DMS53 treated with DMSO at 0.1 percent for 48 hours (cell line): ENCODE measurements at regions not wholly inside any gene's neighbourhood (a gene's known extent, or its start where the extent isn't known, plus 50 kb on each side); places are given as distances from the start of the nearest gene placed in this dataset.
"Not testable (repeated sequence)": the region's sequence is repeated elsewhere in the genome, so short reads cannot be mapped to it uniquely, and the experiment has no call there.

Source experiments
- DNase-seq: peaks from one replicate; lab custom pipeline; 2025; ENCODE audit not compliant: unreplicated experiment; lab: John Stamatoyannopoulos, UW

- DNase-seq: no peak
Measured at GRCh38 chr1:29406814-29407213, 170.5 kb downstream of the PTPRU start.

- DNase-seq: not testable (repeated sequence)
Measured at GRCh38 chr1:29400203-29400602, 163.9 kb downstream of the PTPRU start.

- no peak for DNase-seq
Measured at GRCh38 chr1:29399465-29399864, 163.1 kb downstream of the PTPRU start.

GRCh38 chr1:29398431-29398830 is 162.1 kb downstream of the PTPRU start:
- DNase-seq: no peak

GRCh38 chr1:29397981-29398380 is 161.7 kb downstream of the PTPRU start:
- no peak for DNase-seq

- DNase-seq: no peak
Measured at GRCh38 chr1:29397256-29397590, 160.9 kb downstream of the PTPRU start.

GRCh38 chr1:29396438-29397255 is 160.3 kb downstream of the PTPRU start:
- no peak for DNase-seq

GRCh38 chr1:29395736-29396437 is 159.6 kb downstream of the PTPRU start:
- no peak for DNase-seq

GRCh38 chr1:29394521-29395225 is 158.4 kb downstream of the PTPRU start:
- no peak for DNase-seq

GRCh38 chr1:29393451-29393826 is 157.1 kb downstream of the PTPRU start:
- no peak for DNase-seq

GRCh38 chr1:29392486-29393450 is 156.4 kb downstream of the PTPRU start:
- no peak for DNase-seq

GRCh38 chr1:29392036-29392435 is 155.7 kb downstream of the PTPRU start:
- DNase-seq: no peak

- DNase-seq: no peak
Measured at GRCh38 chr1:29391362-29391880, 155.1 kb downstream of the PTPRU start.

- no peak for DNase-seq
Measured at GRCh38 chr1:29390491-29391361, 154.4 kb downstream of the PTPRU start.

- no peak for DNase-seq
Measured at GRCh38 chr1:29390075-29390474, 153.8 kb downstream of the PTPRU start.

GRCh38 chr1:29389533-29390041 is 153.3 kb downstream of the PTPRU start:
- DNase-seq: no peak

- DNase-seq: no peak
Measured at GRCh38 chr1:29388884-29389283, 152.6 kb downstream of the PTPRU start.

- DNase-seq: no peak
Measured at GRCh38 chr1:29388170-29388569, 151.8 kb downstream of the PTPRU start.

GRCh38 chr1:29387210-29387609 is 150.9 kb downstream of the PTPRU start:
- DNase-seq: no peak
